SK-N-SH (cell line): ENCODE measurements at regions not wholly inside any gene's neighbourhood (a gene's known extent, or its start where the extent isn't known, plus 50 kb on each side); places are given as distances from the start of the nearest gene placed in this dataset.

Source experiments
- EP300 ChIP-seq, 2 experiments: IDR thresholded peaks; 2 replicates each; pipeline versions ENCODE4 v1.4.0 to v1.6.1; 2012; ENCODE audit warnings: borderline replicate concordance in 1 of 2, low read depth in 1 of 2, low read length in 1 of 2
- FOXM1 ChIP-seq: IDR thresholded peaks from 2 replicates; pipeline ENCODE4 v1.4.0; 2012; ENCODE audit warnings: low read depth, mild to moderate bottlenecking
- JUND ChIP-seq: IDR thresholded peaks from 2 replicates; pipeline ENCODE4 v1.4.0; 2012
- RAD21 ChIP-seq: IDR thresholded peaks from 2 replicates; pipeline ENCODE4 v1.6.1; 2012; ENCODE audit warnings: mild to moderate bottlenecking, low read length
- RFX5 ChIP-seq: IDR thresholded peaks from 2 replicates; pipeline ENCODE4 v1.6.1; 2012; ENCODE audit warnings: mild to moderate bottlenecking, improper control_type of control experiment, low read length
- RXRA ChIP-seq: IDR thresholded peaks from 2 replicates; pipeline ENCODE4 v1.4.0; 2012; ENCODE audit warnings: low read depth, mild to moderate bottlenecking, borderline replicate concordance
- SMC3 ChIP-seq: IDR thresholded peaks from 2 replicates; pipeline ENCODE4 v1.6.1; 2012; ENCODE audit warnings: low read depth, low read length, improper control_type of control experiment
- USF2 ChIP-seq: fragments of 150-350 bp; IDR thresholded peaks from 2 replicates; pipeline ENCODE4 v1.6.1; 2017; ENCODE audit warnings: antibody characterized with exemption, low read length, low read depth, borderline replicate concordance
- YY1 ChIP-seq: IDR thresholded peaks from 2 replicates; pipeline ENCODE4 v1.4.0; 2012; ENCODE audit warnings: low read depth, mild to moderate bottlenecking
- TF ChIP-seq, protein P1 (sequence below): fragments of 200-600 bp; sonication (generic); IDR thresholded peaks from 2 replicates; pipeline ENCODE4 v1.6.1; 2017; ENCODE audit warnings: antibody characterized with exemption, mild to moderate bottlenecking, moderate library complexity

DNA sequence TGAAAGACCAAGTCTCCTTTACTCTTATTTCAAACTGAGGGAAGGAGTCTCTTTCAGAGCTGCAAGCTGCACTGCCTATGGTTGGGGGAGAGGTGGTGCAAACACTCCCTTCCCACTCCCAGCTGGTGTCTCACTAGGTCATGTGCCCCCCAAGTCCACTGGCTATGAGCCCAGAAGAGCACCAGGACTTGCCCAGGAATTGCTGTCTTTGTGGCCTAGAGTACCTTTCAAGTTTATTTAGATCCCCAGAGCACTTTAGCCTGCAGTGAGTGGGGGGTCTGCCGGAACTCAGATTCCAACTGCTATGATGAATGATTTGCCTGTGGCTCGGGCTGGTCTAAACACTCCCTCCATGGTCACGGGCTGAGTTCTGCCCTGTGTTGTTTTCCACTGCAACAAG lies 192.6 kb upstream of the CITED2 start:
- TF ChIP-seq, protein P1, sequence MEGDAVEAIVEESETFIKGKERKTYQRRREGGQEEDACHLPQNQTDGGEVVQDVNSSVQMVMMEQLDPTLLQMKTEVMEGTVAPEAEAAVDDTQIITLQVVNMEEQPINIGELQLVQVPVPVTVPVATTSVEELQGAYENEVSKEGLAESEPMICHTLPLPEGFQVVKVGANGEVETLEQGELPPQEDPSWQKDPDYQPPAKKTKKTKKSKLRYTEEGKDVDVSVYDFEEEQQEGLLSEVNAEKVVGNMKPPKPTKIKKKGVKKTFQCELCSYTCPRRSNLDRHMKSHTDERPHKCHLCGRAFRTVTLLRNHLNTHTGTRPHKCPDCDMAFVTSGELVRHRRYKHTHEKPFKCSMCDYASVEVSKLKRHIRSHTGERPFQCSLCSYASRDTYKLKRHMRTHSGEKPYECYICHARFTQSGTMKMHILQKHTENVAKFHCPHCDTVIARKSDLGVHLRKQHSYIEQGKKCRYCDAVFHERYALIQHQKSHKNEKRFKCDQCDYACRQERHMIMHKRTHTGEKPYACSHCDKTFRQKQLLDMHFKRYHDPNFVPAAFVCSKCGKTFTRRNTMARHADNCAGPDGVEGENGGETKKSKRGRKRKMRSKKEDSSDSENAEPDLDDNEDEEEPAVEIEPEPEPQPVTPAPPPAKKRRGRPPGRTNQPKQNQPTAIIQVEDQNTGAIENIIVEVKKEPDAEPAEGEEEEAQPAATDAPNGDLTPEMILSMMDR = no peak
- TF ChIP-seq YY1 (no peak), EP300 (IDR thresholded peaks at IDR 0.05; ENCODE audit: borderline replicate concordance in 1 of 2, low read depth in 1 of 2, low read length in 1 of 2) (no peak), USF2 (no peak), FOXM1 (no peak), JUND (no peak), RFX5 (no peak), RXRA (no peak), SMC3 (no peak), RAD21 (no peak)
